GM13976 (cell line): ENCODE measurements at regions not wholly inside any gene's neighbourhood (a gene's known extent, or its start where the extent isn't known, plus 50 kb on each side); places are given as distances from the start of the nearest gene placed in this dataset.

Experiments used
- DNase-seq: peaks from one replicate; pipeline ENCODE4 v3.0.0; 2012; ENCODE audit warnings: low spot score
- CTCF ChIP-seq: IDR thresholded peaks from 2 replicates; pipeline ENCODE4 v1.5.1; 2012; ENCODE audit warnings: borderline replicate concordance, mild to moderate bottlenecking; ENCODE audit not compliant: insufficient read depth; ENCODE audit errors: extremely low read depth, missing control alignments, control extremely low read depth
- in situ Hi-C: fragments of 300-500 bp; cut with MboI; formaldehyde crosslinking; loops from one replicate; pipeline ENCODE4 v1.12.0; 2022; ENCODE audit warnings: low sequenced_read_pairs, mixed read lengths, inconsistent platforms; ENCODE audit not compliant: unreplicated experiment

GRCh38 chr2:60070736-60071489, 482.5 kb downstream of the BCL11A start:
- in situ Hi-C loops, result no loop called here

GRCh38 chr2:60070196-60070595, 483.3 kb downstream of the BCL11A start:
- TF ChIP-seq CTCF, result no peak

More at GRCh38 chr2:60070736-60071489, 482.5 kb downstream of the BCL11A start:
- TF ChIP-seq CTCF, result no peak
- no peak for DNase-seq

GRCh38 chr2:60068755-60069154, 484.7 kb downstream of the BCL11A start:
- no peak for DNase-seq
- no peak for TF ChIP-seq CTCF
- in situ Hi-C loops, result no loop called here

More at GRCh38 chr2:60070196-60070595, 483.3 kb downstream of the BCL11A start:
- no peak for DNase-seq
- in situ Hi-C loops, result no loop called here

- in situ Hi-C loops, result no loop called here
- TF ChIP-seq CTCF, result no peak
- DNase-seq, result no peak
Observed at GRCh38 chr2:60067006-60067405, 486.4 kb downstream of the BCL11A start.

GRCh38 chr2:60066096-60066839, 487.2 kb downstream of the BCL11A start:
- TF ChIP-seq CTCF, result no peak
- DNase-seq, result no peak
- in situ Hi-C loops, result no loop called here

GRCh38 chr2:60064687-60065389, 488.6 kb downstream of the BCL11A start:
- in situ Hi-C loops, result no loop called here
- no peak for DNase-seq
- TF ChIP-seq CTCF, result no peak
